DND-41 (cell line): ENCODE measurements at regions not wholly inside any gene's neighbourhood (a gene's known extent, or its start where the extent isn't known, plus 50 kb on each side); places are given as distances from the start of the nearest gene placed in this dataset.

Source experiments
- EZH2 ChIP-seq: IDR thresholded peaks from 3 replicates; pipeline ENCODE4 v1.6.1; 2012; ENCODE audit warnings: borderline replicate concordance, low read depth, mild to moderate bottlenecking, moderate library complexity, low read length, inconsistent platforms; ENCODE audit not compliant: severe bottlenecking
- TF ChIP-seq, protein P1 (sequence below): IDR thresholded peaks from 2 replicates; pipeline ENCODE4 v1.5.1; 2012; ENCODE audit warnings: borderline replicate concordance, low read length, moderate library complexity, mild to moderate bottlenecking; ENCODE audit not compliant: poor library complexity, severe bottlenecking; ENCODE audit errors: extremely low read depth

- TF ChIP-seq, protein P1, sequence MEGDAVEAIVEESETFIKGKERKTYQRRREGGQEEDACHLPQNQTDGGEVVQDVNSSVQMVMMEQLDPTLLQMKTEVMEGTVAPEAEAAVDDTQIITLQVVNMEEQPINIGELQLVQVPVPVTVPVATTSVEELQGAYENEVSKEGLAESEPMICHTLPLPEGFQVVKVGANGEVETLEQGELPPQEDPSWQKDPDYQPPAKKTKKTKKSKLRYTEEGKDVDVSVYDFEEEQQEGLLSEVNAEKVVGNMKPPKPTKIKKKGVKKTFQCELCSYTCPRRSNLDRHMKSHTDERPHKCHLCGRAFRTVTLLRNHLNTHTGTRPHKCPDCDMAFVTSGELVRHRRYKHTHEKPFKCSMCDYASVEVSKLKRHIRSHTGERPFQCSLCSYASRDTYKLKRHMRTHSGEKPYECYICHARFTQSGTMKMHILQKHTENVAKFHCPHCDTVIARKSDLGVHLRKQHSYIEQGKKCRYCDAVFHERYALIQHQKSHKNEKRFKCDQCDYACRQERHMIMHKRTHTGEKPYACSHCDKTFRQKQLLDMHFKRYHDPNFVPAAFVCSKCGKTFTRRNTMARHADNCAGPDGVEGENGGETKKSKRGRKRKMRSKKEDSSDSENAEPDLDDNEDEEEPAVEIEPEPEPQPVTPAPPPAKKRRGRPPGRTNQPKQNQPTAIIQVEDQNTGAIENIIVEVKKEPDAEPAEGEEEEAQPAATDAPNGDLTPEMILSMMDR = no peak
- no peak for TF ChIP-seq EZH2
These were observed 149.1 kb downstream of the BMP7 start for GRCh38 chr20:57117296-57117695.
